Liver (tissue), 3 donors: ENCODE measurements at regions not wholly inside any gene's neighbourhood (a gene's known extent, or its start where the extent isn't known, plus 50 kb on each side); places are given as distances from the start of the nearest gene placed in this dataset.

Experiments
- ATF3 ChIP-seq: IDR thresholded peaks from 2 replicates; pipeline ENCODE4 v1.6.1; 2016; ENCODE audit warnings: antibody characterized with exemption
- CTCF ChIP-seq: fragments of 150-350 bp; IDR thresholded peaks from 2 replicates; pipeline ENCODE4 v1.5.1; 2017; ENCODE audit warnings: improper control_type of control experiment, low read depth, low read length; ENCODE audit not compliant: missing input control
- EGR1 ChIP-seq, 2 donors: IDR thresholded peaks; 2 replicates each; pipeline ENCODE4 v1.6.1; 2016 to 2018; ENCODE audit warnings: antibody characterized with exemption in 2 of 2, low read depth in 2 of 2
- FOXA2 ChIP-seq: IDR thresholded peaks from 2 replicates; pipeline ENCODE4 v1.6.1; 2016; ENCODE audit warnings: antibody characterized with exemption
- JUND ChIP-seq, 2 donors: IDR thresholded peaks; 2 replicates each; pipeline ENCODE4 v1.6.1; 2016; ENCODE audit warnings: antibody characterized with exemption in 2 of 2
- MAX ChIP-seq: IDR thresholded peaks from 2 replicates; pipeline ENCODE4 v1.6.1; 2016; ENCODE audit warnings: antibody characterized with exemption
- ZBTB33 ChIP-seq: IDR thresholded peaks from 2 replicates; pipeline ENCODE4 v1.6.1; 2016; ENCODE audit warnings: antibody characterized with exemption
- donor health status: healthy.
- donor health status: healthy.

- no peak for TF ChIP-seq CTCF
- no peak for TF ChIP-seq ZBTB33
- no peak for TF ChIP-seq MAX
- no peak for TF ChIP-seq JUND (IDR thresholded peaks at IDR 0.05)
- TF ChIP-seq ATF3: no peak
- no peak for TF ChIP-seq FOXA2
- no peak for TF ChIP-seq EGR1 (IDR thresholded peaks at IDR 0.05; ENCODE audit: low read depth in 2 of 2)
Measured at GRCh38 chr5:145544401-145544800, 290.7 kb downstream of the PRELID2 start.
